Testis (tissue), 2 donors: ENCODE measurements at regions not wholly inside any gene's neighbourhood (a gene's known extent, or its start where the extent isn't known, plus 50 kb on each side); places are given as distances from the start of the nearest gene placed in this dataset.

Source experiments
- CTCF ChIP-seq, 3 experiments: fragments of 450-650 bp in 2 of 3; fragments of 200-600 bp in 1 of 3; sonication (generic) in 1 of 3; IDR thresholded peaks; one replicate each; pipeline ENCODE4 v1.5.1; 2016 to 2019; ENCODE audit warnings: antibody characterized with exemption in 3 of 3, mild to moderate bottlenecking in 2 of 3, moderate library complexity in 1 of 3
- POLR2A ChIP-seq: fragments of 450-650 bp; IDR thresholded peaks from one replicate; pipeline ENCODE4 v1.6.1; 2017; ENCODE audit warnings: antibody characterized with exemption, mild to moderate bottlenecking, moderate library complexity

GRCh38 chr3:70620956-70621355 lies 308.5 kb upstream of the MDFIC2 start:
- TF ChIP-seq CTCF (IDR thresholded peaks at IDR 0.05) (no peak), POLR2A (no peak)
